ENCODE measurements at regions not wholly inside any gene's neighbourhood (a gene's known extent, or its start where the extent isn't known, plus 50 kb on each side); places are given as distances from the start of the nearest gene placed in this dataset.
A peak's percentile ranks its signal among the peaks of the same experiment; 100 is the strongest.

DNA sequence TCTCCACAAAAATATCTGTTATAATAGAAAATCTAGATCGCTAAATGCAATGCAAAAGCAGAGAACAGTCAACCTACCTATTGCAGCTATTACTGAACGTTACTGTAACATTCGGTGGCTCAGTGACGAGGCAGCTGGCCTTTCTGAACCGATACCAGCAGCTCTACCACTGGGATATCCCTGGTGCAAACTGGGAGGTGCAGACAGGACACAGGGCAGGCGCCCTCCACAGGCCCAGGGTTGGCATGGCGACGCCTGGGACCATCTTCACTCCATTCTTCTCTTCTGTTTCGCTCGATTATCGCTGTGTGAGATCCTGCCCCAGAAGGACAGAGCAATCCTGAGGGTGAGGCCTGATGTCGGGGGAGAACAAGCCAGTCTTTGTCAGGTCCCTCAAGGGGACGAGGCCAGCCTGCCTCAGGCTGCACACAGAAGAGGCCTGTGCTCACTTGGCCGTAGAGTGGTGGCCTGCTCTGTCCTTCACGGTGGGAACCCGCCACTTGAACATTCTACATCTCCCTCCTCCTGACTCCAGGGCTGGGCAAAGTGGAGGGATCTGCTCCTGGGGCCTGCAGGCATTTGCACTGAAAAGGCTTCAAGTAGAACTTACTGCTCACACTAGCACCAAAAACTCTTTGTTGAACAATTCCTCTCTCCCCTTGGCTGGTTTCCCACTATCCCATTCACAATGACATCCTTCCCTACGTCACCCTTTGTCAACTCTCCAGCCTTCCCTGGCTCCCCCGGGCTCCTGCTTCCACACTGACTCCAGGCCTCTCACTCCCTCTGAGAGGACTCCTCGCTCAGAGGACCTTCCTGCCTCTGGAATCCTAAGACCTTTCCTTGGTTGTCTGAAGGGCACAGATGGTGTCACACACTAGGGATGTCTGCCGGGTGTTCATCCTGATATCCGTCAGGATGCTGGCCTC, 49.7 kb downstream of the CYRIA start:
- DNase-seq (ENCODE audit: low read depth in 2 of 2), result no peak

GRCh38 chr2:16615246-16615645, 50.4 kb downstream of the CYRIA start:
- no peak for DNase-seq (ENCODE audit: low read depth in 2 of 2)

DNA sequence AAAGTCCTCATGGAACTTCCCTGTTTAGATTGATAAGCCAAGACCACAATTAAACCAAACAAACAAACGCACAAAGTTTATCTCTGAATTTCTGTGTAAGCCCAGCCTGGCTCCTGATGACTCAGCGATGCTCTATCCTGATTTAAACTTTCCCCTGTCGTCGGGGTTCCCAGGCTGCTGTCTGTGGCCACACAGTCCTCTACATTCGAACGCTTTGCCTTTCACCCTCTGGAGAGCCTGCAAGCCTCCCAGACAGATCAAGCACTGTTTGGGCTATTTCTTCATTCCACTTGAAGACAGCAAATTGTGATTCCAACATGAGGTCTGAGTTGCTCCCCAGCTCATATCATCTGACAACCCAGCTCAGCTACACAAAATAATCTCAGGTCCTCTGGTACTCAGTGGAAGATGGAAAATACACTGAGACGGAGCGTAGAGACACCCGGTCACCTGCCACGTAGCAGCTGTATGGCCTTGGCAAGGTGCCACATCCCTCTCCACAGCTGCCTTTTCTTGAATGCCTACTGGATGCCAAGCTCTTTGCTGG, 51.2 kb downstream of the CYRIA start:
- DNase-seq (ENCODE audit: low read depth in 2 of 2), result no peak

DNA sequence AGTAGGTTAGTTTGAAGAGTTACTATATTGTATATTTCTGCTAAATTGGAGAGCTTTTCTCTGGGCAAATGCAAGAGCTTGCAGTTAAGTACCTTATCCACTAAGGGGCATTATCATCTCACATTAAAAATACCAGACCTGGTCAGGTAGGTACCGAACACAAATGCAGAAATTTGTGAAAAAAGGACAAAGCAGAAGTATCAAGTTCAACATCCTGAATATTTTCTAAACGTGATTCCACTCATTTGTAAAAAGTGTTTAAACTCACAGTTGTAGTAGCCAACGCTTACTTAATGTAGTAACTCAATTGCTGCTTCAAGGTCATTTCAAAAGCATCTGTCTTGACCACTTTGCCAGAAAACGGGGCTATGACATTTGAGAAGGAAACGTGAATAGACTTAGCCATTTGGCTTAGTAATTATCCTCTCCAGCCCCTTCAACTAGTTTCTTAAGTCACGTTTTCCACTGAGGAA, 52.1 kb downstream of the CYRIA start:
- no peak for DNase-seq (ENCODE audit: low read depth in 2 of 2)

- no peak for DNase-seq (ENCODE audit: low read depth in 2 of 2)
Measured at GRCh38 chr2:16612490-16612889, 53.1 kb downstream of the CYRIA start.

- no peak for DNase-seq (ENCODE audit: low read depth in 2 of 2)
Measured at GRCh38 chr2:16609786-16610185, 55.8 kb downstream of the CYRIA start.

DNA sequence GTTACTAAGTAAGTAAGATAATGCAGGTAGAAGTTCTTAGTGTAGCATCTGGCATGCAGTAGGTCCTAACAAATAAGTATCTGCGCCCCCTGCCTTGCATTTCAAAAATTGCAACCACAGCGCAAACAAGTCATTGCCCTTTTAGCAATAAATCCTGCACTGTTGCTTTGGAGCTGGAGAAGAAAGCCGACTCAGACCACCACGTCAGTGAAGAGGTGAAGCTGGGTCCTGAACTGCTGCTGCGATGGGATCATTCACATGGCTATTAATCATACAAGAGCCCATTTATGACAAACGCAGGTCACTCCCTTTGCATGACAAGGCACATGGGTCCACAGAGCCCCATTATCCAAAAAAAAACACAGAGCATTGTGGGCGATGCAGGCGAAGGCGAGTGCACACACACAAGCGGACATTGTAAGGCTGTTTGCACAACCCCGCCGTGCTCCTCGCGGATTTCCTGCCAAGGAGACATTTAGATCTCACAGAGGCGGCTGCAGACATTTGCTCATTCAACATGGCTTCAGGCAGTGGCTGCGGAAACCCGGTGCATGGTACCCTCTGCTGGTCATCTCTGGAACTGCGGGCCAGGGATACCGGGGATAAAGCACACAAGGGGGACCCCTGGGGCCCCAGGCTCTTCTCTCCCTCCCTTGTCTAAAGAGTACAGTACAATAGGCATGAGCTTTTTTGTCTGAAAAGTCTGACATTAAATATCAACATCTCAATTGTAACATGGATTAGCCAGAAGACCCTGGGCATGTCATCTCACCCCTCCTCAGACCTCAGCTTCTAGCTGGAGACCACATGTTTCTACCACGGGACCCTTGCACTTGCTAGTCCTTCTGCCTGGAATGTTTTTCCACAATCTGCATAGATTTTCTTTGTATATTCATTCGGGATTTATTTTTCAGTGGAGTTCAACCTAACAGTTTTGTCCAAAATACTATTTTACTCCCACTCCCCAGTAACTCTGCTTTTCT, 56.7 kb downstream of the CYRIA start:
- peak; percentile 70 to 87 for DNase-seq (ENCODE audit: low read depth in 2 of 2)

DNA sequence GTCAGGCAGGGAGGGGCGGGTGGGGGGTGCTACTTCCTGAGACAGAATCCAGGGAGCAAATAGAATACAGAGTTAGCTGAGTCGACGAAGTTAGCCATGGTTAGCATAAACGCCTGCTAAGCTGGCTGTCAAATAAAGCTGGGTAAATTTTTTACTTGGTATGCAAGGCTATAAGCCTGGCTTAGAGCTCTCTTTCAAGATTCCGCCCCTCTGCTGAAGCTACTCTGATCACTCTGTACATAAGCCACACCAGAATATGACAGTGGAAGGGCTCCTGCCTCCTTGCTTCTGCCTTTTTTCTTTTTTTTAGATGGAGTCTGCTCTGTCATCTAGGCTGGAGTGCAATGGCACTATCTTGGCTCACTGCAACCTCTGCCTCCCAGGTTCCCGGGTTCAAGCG, 58.3 kb downstream of the CYRIA start:
- no peak for DNase-seq (ENCODE audit: low read depth in 2 of 2)

DNA sequence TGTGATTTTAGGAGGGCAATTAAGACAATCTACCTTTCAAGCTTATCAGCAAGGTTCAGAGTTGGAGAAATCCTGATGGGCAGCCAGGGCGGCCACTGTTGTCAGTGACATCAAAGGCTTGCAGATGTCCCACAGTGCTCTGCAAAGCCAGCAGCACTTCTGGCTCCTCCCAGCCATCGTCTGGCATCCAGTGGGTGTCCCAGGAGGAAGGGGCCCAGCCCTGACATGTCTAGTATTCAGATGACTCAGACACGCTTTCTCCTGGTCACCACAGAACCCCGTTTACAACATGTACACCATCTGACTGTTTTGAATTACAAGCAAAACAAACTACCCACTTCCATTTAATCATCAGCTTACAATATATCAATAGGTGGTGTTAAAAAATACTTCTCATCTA, 61.4 kb downstream of the CYRIA start:
- no peak for DNase-seq (ENCODE audit: low read depth in 2 of 2)

GRCh38 chr2:16591370-16591933, 74.2 kb downstream of the CYRIA start:
- no peak for DNase-seq (ENCODE audit: low read depth in 2 of 2)

GRCh38 chr2:16589465-16589864, 76.2 kb downstream of the CYRIA start:
- DNase-seq (ENCODE audit: low read depth in 2 of 2), result no peak

- DNase-seq (ENCODE audit: low read depth in 2 of 2), result no peak
Measured at GRCh38 chr2:16588565-16588964, 77.1 kb downstream of the CYRIA start.

GRCh38 chr2:16587601-16588000, 78.0 kb downstream of the CYRIA start:
- DNase-seq (ENCODE audit: low read depth in 2 of 2), result no peak

DNA sequence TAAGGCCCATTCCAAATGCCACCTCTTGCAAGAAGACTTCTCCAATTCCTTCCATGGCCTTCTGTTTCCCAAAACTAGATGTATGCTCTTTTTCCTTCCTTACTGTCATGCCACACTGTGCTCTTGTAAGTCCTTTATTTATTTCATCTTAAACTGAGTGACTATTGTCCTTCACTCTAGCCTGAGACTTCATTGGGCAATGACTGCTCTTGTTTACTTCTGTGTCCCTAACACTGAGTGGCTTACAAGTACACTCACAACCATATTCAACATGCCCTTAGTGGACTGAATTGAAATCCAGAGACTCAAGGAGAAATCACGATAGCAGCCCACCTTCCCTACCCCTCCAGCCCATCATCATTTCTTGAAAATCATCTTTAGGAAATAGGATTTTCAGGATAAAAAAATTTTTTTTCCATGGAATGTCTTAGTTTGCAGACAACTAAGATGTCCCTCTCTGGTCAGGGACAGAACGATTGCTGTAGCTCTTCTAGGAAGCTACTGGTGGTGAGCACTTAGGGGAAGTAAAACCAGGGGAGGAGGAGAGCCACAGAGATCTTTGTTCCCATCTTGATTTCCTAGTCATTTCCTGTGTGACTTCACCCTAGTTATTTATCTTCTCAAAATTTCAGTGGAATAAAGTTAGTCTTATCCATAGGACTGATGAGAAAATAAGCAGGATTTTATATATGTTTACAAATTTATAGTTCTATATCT, 80.7 kb downstream of the CYRIA start:
- no peak for DNase-seq (ENCODE audit: low read depth in 2 of 2)

- DNase-seq (ENCODE audit: low read depth in 2 of 2), result no peak
Measured at GRCh38 chr2:16584084-16584483, 81.5 kb downstream of the CYRIA start.

DNA sequence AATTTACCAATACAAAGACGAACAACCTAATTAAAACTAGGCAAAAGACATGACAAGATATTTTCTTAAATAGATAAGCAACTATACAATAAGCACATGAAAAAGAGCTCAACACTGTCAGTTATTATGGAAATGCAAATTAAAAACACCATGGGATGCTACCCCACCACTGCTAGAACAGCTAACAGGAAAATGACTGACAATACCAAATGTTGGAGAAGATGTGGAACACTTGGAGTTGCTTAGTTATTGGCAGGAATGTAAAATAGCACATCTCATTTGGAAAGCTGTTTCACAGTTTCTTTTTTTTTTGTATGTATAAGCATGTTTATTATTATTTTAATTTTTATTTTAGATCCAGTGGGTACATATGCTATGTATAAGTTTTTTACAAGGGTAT, 84.4 kb downstream of the CYRIA start:
- DNase-seq (ENCODE audit: low read depth in 2 of 2), result no peak

- DNase-seq (ENCODE audit: low read depth in 2 of 2), result no peak
Measured at GRCh38 chr2:16578081-16578480, 87.6 kb downstream of the CYRIA start.

GRCh38 chr2:16570516-16570915, 95.1 kb downstream of the CYRIA start:
- no peak for DNase-seq (ENCODE audit: low read depth in 2 of 2)

DNA sequence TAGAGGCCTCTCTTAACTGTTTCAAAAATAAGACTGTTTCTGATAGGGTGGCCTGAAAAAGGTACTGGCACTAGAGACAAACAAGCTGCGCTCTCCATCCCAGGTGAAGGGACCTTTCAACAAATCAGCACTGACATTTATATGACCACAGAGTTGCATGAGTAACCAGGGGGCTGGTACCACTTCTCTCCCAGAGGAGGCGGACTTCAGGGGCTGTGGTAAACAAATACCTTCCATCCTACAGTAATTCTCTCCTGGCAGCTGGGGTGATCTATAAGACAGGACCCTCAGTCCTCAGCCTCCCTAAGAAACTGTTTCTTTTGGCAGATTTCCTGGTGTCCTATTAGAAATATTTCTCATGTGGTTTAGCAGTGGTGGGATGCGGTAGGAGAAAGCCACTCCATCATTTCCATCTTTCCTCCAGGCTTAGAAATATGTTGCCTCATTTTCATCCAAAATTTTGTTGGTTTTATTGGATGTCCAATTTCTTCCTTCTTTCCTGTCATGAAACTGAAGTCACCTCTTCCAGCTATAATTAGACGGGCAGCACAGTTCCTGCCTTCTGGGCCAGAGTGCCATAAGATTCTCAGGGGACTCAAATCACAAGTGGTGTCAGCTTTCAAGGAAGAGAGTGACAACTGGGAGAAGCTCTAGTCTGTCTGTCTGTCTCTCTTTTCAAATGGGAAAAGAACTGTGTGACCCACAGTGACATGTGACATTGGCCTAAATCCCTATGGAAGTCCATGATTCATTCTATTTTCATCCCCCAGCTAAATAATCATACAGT, 96.4 kb downstream of the CYRIA start:
- DNase-seq (ENCODE audit: low read depth in 2 of 2), result no peak

DNA sequence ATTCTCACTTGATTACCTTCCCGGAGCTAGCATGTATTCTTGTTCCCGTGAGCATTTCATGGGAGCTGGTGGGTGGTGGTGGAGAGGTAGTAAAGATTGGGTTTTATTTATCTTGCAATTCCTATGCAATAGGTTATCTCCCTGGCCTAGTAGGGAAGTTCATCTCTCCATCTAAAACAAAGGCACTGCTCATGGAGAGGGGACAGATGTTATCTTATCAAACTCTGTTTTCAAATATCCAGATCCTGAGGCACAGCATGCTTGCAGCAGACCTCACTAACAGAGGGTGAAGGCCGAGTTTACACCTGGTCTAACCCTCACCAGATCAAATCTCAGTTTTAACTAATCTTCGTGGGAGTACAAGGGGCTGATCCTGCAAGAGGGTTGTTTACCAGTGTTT, 98.9 kb downstream of the CYRIA start:
- DNase-seq (ENCODE audit: low read depth in 2 of 2), result no peak
